ENCODE measurements at regions not wholly inside any gene's neighbourhood (a gene's known extent, or its start where the extent isn't known, plus 50 kb on each side); places are given as distances from the start of the nearest gene placed in this dataset.

- CTCF ChIA-PET: interaction anchor here (1.0 kb wide), 1 partner anchor 9 kb away, joined by 3 read pairs; no protein-coding TSS in a partner anchor
- no peak for DNase-seq (ENCODE audit: extremely low spot score)
- POLR2A ChIA-PET: no interaction called here
- TF ChIP-seq, protein P1, sequence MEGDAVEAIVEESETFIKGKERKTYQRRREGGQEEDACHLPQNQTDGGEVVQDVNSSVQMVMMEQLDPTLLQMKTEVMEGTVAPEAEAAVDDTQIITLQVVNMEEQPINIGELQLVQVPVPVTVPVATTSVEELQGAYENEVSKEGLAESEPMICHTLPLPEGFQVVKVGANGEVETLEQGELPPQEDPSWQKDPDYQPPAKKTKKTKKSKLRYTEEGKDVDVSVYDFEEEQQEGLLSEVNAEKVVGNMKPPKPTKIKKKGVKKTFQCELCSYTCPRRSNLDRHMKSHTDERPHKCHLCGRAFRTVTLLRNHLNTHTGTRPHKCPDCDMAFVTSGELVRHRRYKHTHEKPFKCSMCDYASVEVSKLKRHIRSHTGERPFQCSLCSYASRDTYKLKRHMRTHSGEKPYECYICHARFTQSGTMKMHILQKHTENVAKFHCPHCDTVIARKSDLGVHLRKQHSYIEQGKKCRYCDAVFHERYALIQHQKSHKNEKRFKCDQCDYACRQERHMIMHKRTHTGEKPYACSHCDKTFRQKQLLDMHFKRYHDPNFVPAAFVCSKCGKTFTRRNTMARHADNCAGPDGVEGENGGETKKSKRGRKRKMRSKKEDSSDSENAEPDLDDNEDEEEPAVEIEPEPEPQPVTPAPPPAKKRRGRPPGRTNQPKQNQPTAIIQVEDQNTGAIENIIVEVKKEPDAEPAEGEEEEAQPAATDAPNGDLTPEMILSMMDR (IDR thresholded peaks at IDR 0.05; ENCODE audit: control extremely low read depth, extremely low read depth, low read depth, missing control alignments): no peak
These were observed 127.2 kb upstream of the PABPC4L start for GRCh38 chr4:134328741-134329140.

DNA sequence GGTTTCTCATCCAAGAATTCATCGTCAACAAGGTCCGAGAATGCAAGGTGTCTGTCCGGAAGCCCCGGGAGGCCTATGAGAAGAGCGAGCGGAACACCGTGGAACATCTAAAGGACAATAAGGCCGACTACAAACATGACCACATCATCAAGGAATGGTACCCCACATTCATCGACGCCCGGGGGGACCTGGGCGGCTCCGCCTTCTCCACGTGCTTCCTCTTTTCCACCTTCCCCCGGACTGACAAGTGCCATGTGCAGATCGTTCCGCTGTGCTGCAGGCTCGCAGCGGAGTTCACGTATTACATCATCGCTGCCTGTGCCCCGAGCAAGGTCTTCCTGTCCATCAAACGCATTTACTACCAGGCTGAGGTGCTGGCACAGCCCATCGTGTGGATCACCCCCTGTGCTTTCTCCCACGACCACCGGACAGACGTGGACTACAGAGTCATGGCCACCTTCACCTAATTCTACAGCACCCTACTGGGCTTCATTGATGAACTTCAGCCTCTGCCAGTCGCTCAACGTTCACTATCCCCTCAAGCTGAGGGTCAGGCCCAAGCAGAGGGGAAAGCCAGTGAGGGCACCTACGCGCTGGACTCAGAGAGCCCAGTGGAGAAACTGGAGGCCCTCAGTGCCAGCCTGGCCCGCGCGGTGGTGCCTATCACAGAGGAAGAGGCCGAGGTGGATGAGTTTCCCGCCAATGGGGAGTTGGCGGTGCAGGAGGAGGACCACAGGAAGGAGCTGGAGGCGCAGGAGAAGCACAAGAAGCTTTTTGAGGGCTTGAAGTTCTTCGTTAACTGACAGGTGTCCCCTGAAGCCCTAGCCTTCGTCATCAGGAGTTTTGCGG, 125.9 kb upstream of the PABPC4L start:
- POLR2A ChIA-PET: no interaction called here
- no peak for DNase-seq (ENCODE audit: extremely low spot score)
- TF ChIP-seq, protein P1 (IDR thresholded peaks at IDR 0.05; ENCODE audit: control extremely low read depth, extremely low read depth, low read depth, missing control alignments): no peak
- CTCF ChIA-PET: no interaction called here

DNA sequence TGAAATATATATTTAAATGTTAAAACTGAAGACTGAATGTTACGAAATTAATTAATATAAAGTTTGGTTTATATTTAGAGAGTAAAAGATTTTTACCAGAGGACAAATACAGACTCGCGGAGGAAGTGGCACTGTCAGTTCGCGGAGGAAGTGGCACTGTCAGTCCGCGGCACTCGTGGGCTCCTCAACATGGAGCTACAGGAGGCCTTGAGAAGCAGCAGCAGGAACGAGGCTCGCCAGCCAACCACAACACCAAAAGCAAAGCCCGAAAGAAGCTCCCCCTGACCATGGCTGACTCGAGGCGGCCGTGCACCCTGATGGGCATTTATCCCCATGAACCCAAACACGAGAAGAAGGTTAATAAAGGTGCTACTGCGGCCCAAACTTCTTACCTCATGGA, 125.3 kb upstream of the PABPC4L start:
- DNase-seq (ENCODE audit: extremely low spot score): no peak

GRCh38 chr4:134324179-134324578, 122.6 kb upstream of the PABPC4L start:
- DNase-seq (ENCODE audit: extremely low spot score): no peak
- POLR2A ChIA-PET: no interaction called here
- CTCF ChIA-PET: no interaction called here
- TF ChIP-seq, protein P1 (IDR thresholded peaks at IDR 0.05; ENCODE audit: control extremely low read depth, extremely low read depth, low read depth, missing control alignments): no peak

More for the DNA sequence above, 125.3 kb upstream of the PABPC4L start:
- ChIA-PET CTCF (no interaction called here), POLR2A (no interaction called here)
- TF ChIP-seq, protein P1 (IDR thresholded peaks at IDR 0.05; ENCODE audit: control extremely low read depth, extremely low read depth, low read depth, missing control alignments): no peak

DNA sequence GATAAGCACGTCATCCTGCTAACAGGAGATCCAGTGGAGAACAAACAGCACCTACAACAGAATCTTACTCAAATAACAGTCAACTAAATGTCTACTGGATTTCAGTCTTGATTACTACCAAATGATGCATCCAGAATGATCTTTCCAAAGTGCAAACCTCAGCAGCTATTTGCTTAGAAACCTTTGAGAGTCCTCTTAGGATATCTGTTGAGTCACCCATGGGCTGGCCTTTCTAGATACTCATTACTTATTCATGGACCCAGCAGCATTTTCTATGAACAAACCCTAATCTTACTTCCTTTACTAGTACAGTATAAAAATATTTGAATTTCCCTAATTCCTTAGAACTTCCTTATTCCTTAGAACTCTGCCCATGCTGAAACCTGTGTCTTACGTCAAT, 118.5 kb upstream of the PABPC4L start:
- TF ChIP-seq, protein P1 (IDR thresholded peaks at IDR 0.05; ENCODE audit: control extremely low read depth, extremely low read depth, low read depth, missing control alignments): no peak
- ChIA-PET POLR2A (no interaction called here), CTCF (interaction anchor here (0.9 kb wide), 1 partner anchor 9 kb away, joined by 3 read pairs; no protein-coding TSS in a partner anchor)
- no peak for DNase-seq (ENCODE audit: extremely low spot score)

DNA sequence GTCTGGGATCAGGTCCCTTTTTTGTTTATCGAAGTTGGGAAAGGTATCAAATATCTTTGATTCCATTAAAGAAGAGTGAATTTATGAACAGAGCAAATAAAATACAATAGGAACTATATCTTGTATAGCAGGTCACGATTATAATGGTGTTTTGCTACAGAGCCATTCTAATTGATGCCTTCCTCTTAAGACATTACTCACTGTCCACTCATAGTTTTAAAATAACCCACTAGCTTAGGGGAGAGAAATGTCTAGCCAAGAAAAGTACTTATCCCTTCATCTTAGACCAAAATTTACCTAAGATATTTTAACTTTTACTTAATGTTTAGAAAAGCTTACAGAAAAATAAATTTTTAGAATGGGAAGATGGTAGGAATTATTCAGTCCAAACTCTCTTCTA, 112.0 kb upstream of the PABPC4L start:
- TF ChIP-seq, protein P1 (IDR thresholded peaks at IDR 0.05; ENCODE audit: control extremely low read depth, extremely low read depth, low read depth, missing control alignments): no peak
- ChIA-PET POLR2A (no interaction called here), CTCF (no interaction called here)
- DNase-seq (ENCODE audit: extremely low spot score): no peak
